ENCODE measurements at regions not wholly inside any gene's neighbourhood (a gene's known extent, or its start where the extent isn't known, plus 50 kb on each side); places are given as distances from the start of the nearest gene placed in this dataset.

GRCh38 chr11:110778343-110778742 is 66.1 kb upstream of the ARHGAP20 start:
- H3K4me1 ChIP-seq (ENCODE audit: control insufficient read depth, insufficient read depth, low read length): no peaks in the 10 kb centered on the region
- DNase-seq: no peak
- H3K27me3 ChIP-seq (ENCODE audit: control insufficient read depth, insufficient read depth, low read length): no peaks in the 10 kb centered on the region
- H3K4me3 ChIP-seq (ENCODE audit: low read length): no peak overlapping the region
- peaks cover 4% of the 10 kb centered on the region for H3K9me3 ChIP-seq (ENCODE audit: control insufficient read depth, low read depth, low read length)
- no peaks in the 10 kb centered on the region for H3K36me3 ChIP-seq (ENCODE audit: control insufficient read depth, insufficient read depth, low read length)
- WGBS (ENCODE audit: insufficient coverage, low lambda C conversion rate): 67% methylated on average over 1 of the region's 1 CpG
- no peak overlapping the region for H3K27ac ChIP-seq (ENCODE audit: low read length)

GRCh38 chr11:110777775-110778174 is 65.5 kb upstream of the ARHGAP20 start:
- DNase-seq: no peak
- H3K27ac ChIP-seq (ENCODE audit: low read length): no peak overlapping the region
- peaks cover 4% of the 10 kb centered on the region for H3K9me3 ChIP-seq (ENCODE audit: control insufficient read depth, low read depth, low read length)
- H3K4me3 ChIP-seq (ENCODE audit: low read length): no peak overlapping the region
- no peaks in the 10 kb centered on the region for H3K27me3 ChIP-seq (ENCODE audit: control insufficient read depth, insufficient read depth, low read length)
- H3K4me1 ChIP-seq (ENCODE audit: control insufficient read depth, insufficient read depth, low read length): no peaks in the 10 kb centered on the region
- no peaks in the 10 kb centered on the region for H3K36me3 ChIP-seq (ENCODE audit: control insufficient read depth, insufficient read depth, low read length)
- no CpG with 5 or more reads among the region's 2 CpGs for WGBS (ENCODE audit: insufficient coverage, low lambda C conversion rate)

- Histone ChIP-seq H3K9me3 (ENCODE audit: control insufficient read depth, low read depth, low read length) (peaks cover 4% of the 10 kb centered on the region), H3K4me3 (ENCODE audit: low read length) (no peak overlapping the region), H3K4me1 (ENCODE audit: control insufficient read depth, insufficient read depth, low read length) (no peaks in the 10 kb centered on the region), H3K27me3 (ENCODE audit: control insufficient read depth, insufficient read depth, low read length) (no peaks in the 10 kb centered on the region), H3K27ac (ENCODE audit: low read length) (no peak overlapping the region), H3K36me3 (ENCODE audit: control insufficient read depth, insufficient read depth, low read length) (no peaks in the 10 kb centered on the region)
- WGBS (ENCODE audit: insufficient coverage, low lambda C conversion rate): 80% methylated on average over 2 of the region's 2 CpGs
- no peak for DNase-seq
Observed at GRCh38 chr11:110776081-110776480, 63.8 kb upstream of the ARHGAP20 start.

GRCh38 chr11:110774138-110775014 is 62.1 kb upstream of the ARHGAP20 start:
- H3K27me3 ChIP-seq (ENCODE audit: control insufficient read depth, insufficient read depth, low read length): no peaks in the 10 kb centered on the region
- no peak overlapping the region for H3K27ac ChIP-seq (ENCODE audit: low read length)
- H3K4me3 ChIP-seq (ENCODE audit: low read length): no peak overlapping the region
- H3K4me1 ChIP-seq (ENCODE audit: control insufficient read depth, insufficient read depth, low read length): no peaks in the 10 kb centered on the region
- DNase-seq: no peak
- peaks cover 4% of the 10 kb centered on the region for H3K9me3 ChIP-seq (ENCODE audit: control insufficient read depth, low read depth, low read length)
- no peaks in the 10 kb centered on the region for H3K36me3 ChIP-seq (ENCODE audit: control insufficient read depth, insufficient read depth, low read length)
- no CpG with 5 or more reads among the region's 3 CpGs for WGBS (ENCODE audit: insufficient coverage, low lambda C conversion rate)

GRCh38 chr11:110773442-110773841 is 61.2 kb upstream of the ARHGAP20 start:
- Histone ChIP-seq H3K4me3 (ENCODE audit: low read length) (no peak overlapping the region), H3K9me3 (ENCODE audit: control insufficient read depth, low read depth, low read length) (no peaks in the 10 kb centered on the region), H3K27me3 (ENCODE audit: control insufficient read depth, insufficient read depth, low read length) (no peaks in the 10 kb centered on the region), H3K4me1 (ENCODE audit: control insufficient read depth, insufficient read depth, low read length) (no peaks in the 10 kb centered on the region), H3K27ac (ENCODE audit: low read length) (no peak overlapping the region), H3K36me3 (ENCODE audit: control insufficient read depth, insufficient read depth, low read length) (no peaks in the 10 kb centered on the region)
- DNase-seq: no peak
- WGBS (ENCODE audit: insufficient coverage, low lambda C conversion rate): 100% methylated on average over 1 of the region's 1 CpG

- H3K27me3 ChIP-seq (ENCODE audit: control insufficient read depth, insufficient read depth, low read length): no peaks in the 10 kb centered on the region
- WGBS (ENCODE audit: insufficient coverage, low lambda C conversion rate): no CpG with 5 or more reads among the region's 3 CpGs
Observed at GRCh38 chr11:110772863-110773262, 60.6 kb upstream of the ARHGAP20 start.

GRCh38 chr11:110766316-110766715 is 54.1 kb upstream of the ARHGAP20 start:
- Histone ChIP-seq H3K27ac (ENCODE audit: low read length) (no peak overlapping the region), H3K4me1 (ENCODE audit: control insufficient read depth, insufficient read depth, low read length) (no peaks in the 10 kb centered on the region), H3K36me3 (ENCODE audit: control insufficient read depth, insufficient read depth, low read length) (no peaks in the 10 kb centered on the region), H3K9me3 (ENCODE audit: control insufficient read depth, low read depth, low read length) (no peaks in the 10 kb centered on the region), H3K4me3 (ENCODE audit: low read length) (no peak overlapping the region), H3K27me3 (ENCODE audit: control insufficient read depth, insufficient read depth, low read length) (no peaks in the 10 kb centered on the region)
- no peak for DNase-seq
- WGBS (ENCODE audit: insufficient coverage, low lambda C conversion rate): no CpG with 5 or more reads among the region's 1 CpG

More at GRCh38 chr11:110772863-110773262, 60.6 kb upstream of the ARHGAP20 start:
- no peaks in the 10 kb centered on the region for H3K4me1 ChIP-seq (ENCODE audit: control insufficient read depth, insufficient read depth, low read length)
- no peak for DNase-seq
- H3K4me3 ChIP-seq (ENCODE audit: low read length): no peak overlapping the region
- H3K27ac ChIP-seq (ENCODE audit: low read length): no peak overlapping the region
- no peaks in the 10 kb centered on the region for H3K36me3 ChIP-seq (ENCODE audit: control insufficient read depth, insufficient read depth, low read length)
- H3K9me3 ChIP-seq (ENCODE audit: control insufficient read depth, low read depth, low read length): no peaks in the 10 kb centered on the region

GRCh38 chr11:110764485-110764884 is 52.2 kb upstream of the ARHGAP20 start:
- H3K36me3 ChIP-seq (ENCODE audit: control insufficient read depth, insufficient read depth, low read length): no peaks in the 10 kb centered on the region
- no peaks in the 10 kb centered on the region for H3K4me1 ChIP-seq (ENCODE audit: control insufficient read depth, insufficient read depth, low read length)
- 100% methylated on average over 1 of the region's 1 CpG for WGBS (ENCODE audit: insufficient coverage, low lambda C conversion rate)
- H3K9me3 ChIP-seq (ENCODE audit: control insufficient read depth, low read depth, low read length): no peaks in the 10 kb centered on the region
- no peak overlapping the region for H3K4me3 ChIP-seq (ENCODE audit: low read length)
- no peak for DNase-seq
- no peaks in the 10 kb centered on the region for H3K27me3 ChIP-seq (ENCODE audit: control insufficient read depth, insufficient read depth, low read length)
- no peak overlapping the region for H3K27ac ChIP-seq (ENCODE audit: low read length)

GRCh38 chr11:110763249-110764011 is 51.2 kb upstream of the ARHGAP20 start:
- peak in 1 of 2 donors; percentile 14 for DNase-seq
- Histone ChIP-seq H3K4me3 (ENCODE audit: low read length) (no peak overlapping the region), H3K27me3 (ENCODE audit: control insufficient read depth, insufficient read depth, low read length) (no peaks in the 10 kb centered on the region), H3K27ac (ENCODE audit: low read length) (no peak overlapping the region), H3K9me3 (ENCODE audit: control insufficient read depth, low read depth, low read length) (no peaks in the 10 kb centered on the region), H3K4me1 (ENCODE audit: control insufficient read depth, insufficient read depth, low read length) (no peaks in the 10 kb centered on the region), H3K36me3 (ENCODE audit: control insufficient read depth, insufficient read depth, low read length) (no peaks in the 10 kb centered on the region)
- WGBS (ENCODE audit: insufficient coverage, low lambda C conversion rate): 67% methylated on average over 1 of the region's 2 CpGs

GRCh38 chr11:110762590-110762989 is 50.4 kb upstream of the ARHGAP20 start:
- no peaks in the 10 kb centered on the region for H3K9me3 ChIP-seq (ENCODE audit: control insufficient read depth, low read depth, low read length)
- no CpG with 5 or more reads among the region's 2 CpGs for WGBS (ENCODE audit: insufficient coverage, low lambda C conversion rate)
- H3K27me3 ChIP-seq (ENCODE audit: control insufficient read depth, insufficient read depth, low read length): no peaks in the 10 kb centered on the region
- no peak overlapping the region for H3K4me3 ChIP-seq (ENCODE audit: low read length)
- DNase-seq: no peak
- no peak overlapping the region for H3K27ac ChIP-seq (ENCODE audit: low read length)
- H3K36me3 ChIP-seq (ENCODE audit: control insufficient read depth, insufficient read depth, low read length): no peaks in the 10 kb centered on the region
- no peaks in the 10 kb centered on the region for H3K4me1 ChIP-seq (ENCODE audit: control insufficient read depth, insufficient read depth, low read length)

Data from large intestine (tissue), 3 donors.